GM18909 (cell line): ENCODE measurements at regions not wholly inside any gene's neighbourhood (a gene's known extent, or its start where the extent isn't known, plus 50 kb on each side); places are given as distances from the start of the nearest gene placed in this dataset.
"Not testable (repeated sequence)": the region's sequence is repeated elsewhere in the genome, so short reads cannot be mapped to it uniquely, and the experiment has no call there.

ENCODE experiments used
- ATAC-seq: cut with Tn5 transposase; IDR thresholded peaks from one replicate; pipeline ENCODE4 v1.9.1; 2021; ENCODE audit warnings: mild to moderate bottlenecking; ENCODE audit not compliant: unreplicated experiment, poor library complexity

DNA sequence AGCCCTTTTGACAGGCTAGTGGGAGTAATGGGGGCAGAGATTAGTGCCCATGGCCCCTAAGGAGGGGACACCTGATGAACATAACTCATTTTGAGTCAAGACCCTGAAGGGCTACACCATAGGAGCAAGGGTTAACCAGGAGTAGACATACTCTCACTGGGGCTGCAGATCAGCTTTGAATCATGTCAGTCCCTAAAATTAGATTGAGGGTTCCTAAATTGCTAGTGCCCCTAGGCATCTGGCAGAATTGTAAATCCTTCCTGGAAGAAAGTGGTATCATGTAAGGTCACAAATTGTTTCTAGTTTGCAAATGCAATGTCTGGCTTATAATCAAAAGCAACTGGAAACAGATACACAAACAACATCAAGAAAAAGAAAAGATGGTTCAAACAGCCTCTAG is 52.1 kb upstream of the LRRC37A2 start:
- ATAC-seq = not testable (repeated sequence)

DNA sequence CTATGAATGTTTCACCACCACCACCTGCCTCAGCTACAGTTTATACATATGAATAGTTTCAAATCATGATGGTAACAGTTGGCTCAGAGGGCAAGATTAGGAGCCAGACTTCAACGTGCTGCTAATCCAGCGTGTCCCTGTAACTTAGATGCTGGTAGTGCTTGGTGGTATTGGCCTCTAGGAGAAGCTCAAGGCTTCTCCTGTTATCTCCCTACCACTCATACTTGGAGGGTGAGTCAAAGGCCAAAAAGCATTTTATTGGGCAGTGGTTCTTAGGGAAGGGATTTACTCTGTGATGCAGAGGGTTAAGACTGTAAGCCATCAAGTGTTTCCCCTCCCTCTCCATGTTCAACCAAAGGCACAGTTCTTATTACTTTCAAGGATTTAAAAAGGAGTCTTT is 57.2 kb upstream of the LRRC37A2 start:
- ATAC-seq = not testable (repeated sequence)

DNA sequence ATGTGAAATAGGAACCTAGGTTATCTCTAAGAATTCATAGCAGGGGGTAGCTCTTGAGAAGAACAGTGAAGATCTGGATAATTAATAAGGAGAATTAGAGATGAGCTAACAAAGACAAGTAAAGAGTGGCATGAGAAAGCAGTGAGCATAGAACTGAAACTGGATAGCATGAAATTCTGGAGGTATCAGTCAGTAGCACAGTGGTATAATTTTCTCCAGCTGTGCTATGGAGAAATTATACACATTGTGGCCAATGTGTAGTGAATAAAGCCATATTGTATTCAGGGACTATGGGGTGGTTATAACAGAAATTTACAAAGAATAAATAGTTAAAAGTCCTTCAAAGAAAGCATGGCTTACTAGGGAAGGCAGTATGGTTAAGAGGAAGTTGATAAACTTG is 57.7 kb upstream of the LRRC37A2 start:
- not testable (repeated sequence) for ATAC-seq

DNA sequence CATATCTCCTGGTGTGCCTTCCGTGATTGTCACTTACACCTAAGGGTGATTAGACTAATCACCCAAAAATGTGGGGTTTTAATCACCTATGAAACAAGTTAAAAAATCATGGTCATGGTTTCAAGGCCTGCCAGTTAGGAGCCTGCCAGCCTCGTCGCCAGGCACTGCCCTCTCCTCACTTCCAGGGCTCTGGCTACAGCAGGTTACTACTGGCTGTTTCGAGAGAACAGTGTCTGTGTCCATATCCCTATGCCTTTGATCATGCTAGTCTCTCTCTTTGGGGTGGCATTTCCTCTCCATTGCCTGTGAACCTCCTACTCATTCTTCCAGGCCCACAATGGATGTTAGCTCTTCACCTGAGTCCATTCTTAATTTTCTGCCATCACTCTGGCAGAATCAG is 59.2 kb upstream of the LRRC37A2 start:
- not testable (repeated sequence) for ATAC-seq

DNA sequence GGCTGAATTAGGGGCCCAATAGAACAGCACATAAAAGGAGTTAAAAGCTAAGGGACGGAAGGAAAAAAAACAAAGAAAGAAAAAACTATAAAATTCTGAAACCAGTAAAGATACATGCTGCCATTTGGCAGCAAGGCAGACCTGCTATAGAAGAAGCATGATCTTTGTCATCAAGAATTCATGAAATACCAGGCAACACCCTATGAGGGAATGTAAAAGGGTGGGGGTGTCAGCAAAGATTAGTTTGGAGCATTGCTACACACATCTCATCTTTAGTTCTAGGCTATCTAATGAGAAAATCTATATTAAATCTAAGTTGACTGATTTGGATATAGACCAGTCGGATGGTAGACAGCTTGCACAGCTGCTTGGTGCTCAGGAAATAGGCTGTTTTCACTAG is 66.4 kb upstream of the LRRC37A2 start:
- not testable (repeated sequence) for ATAC-seq

DNA sequence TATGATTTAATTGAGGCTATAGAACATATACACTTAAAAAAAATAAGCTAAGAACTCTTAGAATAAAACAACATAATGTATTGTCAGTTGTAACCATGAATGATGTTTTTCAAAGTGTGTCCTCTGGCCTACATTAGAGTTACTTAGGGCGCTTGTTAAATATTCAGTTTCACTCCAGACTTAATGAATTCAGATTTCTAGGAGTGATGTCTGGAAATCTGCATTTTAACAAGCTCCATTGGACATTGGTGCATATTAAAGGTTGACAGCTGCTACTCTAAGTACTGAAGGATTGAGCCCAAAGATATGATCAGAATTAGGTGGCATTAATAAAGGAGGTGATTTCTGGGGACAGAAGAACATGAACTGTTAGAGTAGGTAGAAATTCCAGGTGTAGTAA is 66.9 kb upstream of the LRRC37A2 start:
- ATAC-seq = not testable (repeated sequence)

DNA sequence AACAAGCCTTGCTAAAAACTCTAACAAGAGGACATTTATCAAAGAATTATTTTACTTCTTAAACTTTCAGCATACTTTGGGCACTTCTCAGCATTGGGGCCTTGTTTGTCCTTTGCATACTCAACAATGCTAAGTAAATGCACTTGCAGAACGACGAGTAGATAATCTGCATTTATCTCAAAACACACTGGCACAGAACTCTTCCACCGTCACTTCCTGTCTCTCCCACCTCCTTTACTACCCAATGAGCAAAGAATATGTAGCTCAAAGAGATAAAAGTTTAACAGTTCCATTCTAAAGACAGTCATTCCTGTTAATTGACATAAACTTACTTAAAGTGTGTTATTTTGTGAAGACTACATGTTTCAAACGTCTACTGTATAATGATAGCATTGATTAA is 70.1 kb upstream of the LRRC37A2 start:
- not testable (repeated sequence) for ATAC-seq

DNA sequence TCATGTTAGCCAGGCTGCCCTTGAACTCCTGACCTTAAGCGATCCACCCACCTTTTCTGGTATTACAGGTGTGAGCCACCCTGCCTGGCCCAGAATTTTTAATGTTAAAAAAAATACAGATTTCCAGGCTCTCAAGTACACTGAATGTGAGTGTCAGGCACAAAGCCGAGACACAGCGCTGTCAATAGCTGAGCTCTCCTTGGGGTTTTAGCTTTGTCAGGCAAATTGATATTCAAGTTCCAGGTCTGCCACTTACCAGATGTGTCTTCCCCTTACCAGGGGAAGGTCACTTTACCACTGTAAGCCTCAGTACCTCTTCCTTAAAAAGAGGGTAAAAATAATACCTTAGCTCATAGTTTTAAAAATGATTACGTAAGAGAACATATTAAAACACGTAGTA is 71.6 kb upstream of the LRRC37A2 start:
- not testable (repeated sequence) for ATAC-seq

DNA sequence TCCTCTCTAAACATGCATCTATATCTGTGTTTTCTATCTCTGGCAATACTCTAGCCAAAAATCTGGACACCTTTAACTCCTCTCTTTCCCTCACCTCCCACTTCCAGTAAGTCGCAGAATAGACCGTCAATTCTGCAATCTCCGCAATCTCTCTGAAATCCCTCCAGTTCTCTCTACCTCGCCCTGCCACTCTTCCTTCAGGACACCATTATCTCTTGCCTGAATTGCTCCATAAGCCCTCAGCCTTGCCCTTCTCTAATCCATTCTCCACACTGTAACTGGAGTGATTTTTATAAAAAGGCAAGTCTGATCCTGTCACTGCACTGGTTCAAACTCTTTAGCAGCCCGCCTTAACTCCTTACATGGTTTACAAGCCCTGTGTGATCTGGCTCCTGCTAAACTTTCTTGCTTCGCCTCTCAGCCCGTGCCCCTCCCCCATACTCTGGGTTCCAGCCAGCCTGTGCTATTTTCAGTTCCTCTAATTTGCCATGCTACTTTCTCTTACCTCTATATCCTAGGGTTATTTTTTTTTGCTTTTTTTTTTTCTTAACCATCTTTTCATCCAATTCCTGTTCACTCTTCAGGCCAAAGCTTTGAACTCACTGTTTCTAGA is 73.0 kb upstream of the ARL17B start:
- peak; percentile 63 for ATAC-seq

DNA sequence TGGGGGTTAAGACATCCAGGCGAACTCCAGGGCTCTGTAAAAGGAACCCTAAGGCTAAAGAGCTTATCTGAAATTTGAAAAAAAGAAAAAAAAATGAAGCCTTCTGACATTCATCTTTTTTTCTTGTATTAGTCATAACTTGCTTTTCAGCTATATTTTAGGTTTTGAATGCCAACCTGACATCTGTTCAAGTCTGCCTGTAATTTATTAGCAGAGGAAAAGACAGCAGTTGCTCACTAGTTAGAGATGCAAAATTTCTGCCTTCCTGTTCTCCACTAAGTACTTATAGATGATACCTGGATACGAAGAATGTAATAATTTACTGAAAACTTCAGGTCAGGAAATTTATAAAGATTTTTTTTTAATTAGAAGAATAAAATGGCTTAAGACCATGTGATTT is 68.7 kb upstream of the ARL17B start:
- not testable (repeated sequence) for ATAC-seq

DNA sequence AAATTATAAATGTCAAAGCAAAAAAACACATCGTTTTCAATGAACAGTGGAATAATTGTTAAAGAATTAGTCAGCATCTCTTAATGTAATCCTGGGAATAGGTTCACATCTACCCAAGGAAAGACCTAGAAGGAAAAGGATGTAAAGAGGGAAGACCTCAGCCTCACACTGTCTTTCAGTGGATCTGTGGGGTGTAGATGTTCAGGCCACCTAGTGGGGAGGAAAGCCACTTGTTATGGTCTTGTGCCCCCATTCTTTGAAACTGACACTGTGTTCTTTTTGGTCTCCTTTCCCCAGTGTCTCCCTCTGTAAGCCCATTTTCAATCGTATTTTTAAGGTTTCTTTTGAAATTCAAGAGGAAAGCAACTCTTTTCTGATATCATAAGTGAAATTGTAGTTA is 68.1 kb upstream of the ARL17B start:
- not testable (repeated sequence) for ATAC-seq

DNA sequence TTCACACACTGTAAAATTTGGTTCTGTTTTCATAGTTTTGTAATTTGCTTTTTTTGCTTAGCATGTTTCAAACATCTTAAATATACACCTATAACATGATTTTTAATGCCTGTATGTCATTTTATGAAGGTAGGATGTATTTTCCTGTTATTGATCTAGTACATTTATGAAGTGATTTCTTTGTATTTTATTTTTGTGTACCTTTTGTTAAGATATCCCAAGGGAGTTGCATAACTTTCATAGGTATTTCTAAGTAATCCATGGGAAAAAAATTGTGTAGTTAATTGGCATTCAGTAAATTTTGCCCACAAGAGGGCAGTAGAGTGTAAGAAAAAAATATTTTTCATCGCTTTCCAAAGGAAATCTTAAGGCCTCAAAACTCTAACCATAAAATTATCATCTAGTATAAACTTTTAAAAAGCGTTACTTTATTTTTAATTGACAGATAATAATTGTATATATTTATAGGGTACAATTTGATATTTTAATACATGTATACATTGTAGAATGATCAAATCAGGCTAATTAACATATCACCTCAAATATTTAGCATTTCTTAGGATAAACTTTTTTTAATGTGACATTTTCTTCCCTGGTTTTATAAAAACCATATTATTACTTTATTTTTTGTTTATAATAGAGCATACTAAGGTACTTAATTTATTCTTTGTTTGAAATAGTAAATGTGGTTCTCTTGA is 62.8 kb upstream of the ARL17B start:
- not testable (repeated sequence) for ATAC-seq

DNA sequence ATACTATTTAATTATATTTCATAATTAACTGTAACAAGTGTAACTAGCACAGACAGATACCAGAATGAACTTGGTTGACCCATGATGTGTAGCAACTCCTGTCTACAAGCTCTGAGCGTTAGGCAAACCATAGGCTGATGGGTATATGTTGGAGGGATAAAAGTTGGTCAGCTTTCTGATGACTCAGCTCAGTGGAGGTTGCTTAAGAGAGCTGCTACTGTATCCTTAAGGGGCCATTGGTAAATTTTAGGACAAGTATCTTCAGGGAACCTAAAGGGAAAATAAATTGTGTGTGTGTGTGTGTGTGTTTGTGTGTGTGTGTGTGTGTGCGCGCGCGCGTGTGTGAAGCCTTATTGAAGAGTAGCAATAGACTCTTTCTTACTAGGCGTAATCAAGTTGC is 56.3 kb upstream of the ARL17B start:
- not testable (repeated sequence) for ATAC-seq

DNA sequence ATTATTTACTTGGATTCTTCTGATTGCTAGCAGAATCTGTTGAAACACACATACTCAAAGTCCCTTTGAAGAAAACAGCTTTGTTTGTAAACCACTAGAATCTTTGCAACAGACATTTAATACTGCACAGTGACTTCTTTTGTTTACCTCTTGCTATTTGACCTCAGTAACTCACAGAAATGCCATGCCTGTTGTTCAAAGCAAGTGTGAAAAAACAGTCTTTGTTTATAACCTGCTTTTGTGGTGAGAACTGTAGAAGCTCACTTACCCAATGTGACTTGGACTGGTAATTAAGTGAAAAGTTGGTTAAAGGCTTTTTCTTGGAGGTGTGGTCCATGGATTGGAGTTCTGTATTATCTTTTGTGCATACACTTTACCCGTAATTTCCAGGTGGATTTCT is 55.7 kb upstream of the ARL17B start:
- ATAC-seq = not testable (repeated sequence)

DNA sequence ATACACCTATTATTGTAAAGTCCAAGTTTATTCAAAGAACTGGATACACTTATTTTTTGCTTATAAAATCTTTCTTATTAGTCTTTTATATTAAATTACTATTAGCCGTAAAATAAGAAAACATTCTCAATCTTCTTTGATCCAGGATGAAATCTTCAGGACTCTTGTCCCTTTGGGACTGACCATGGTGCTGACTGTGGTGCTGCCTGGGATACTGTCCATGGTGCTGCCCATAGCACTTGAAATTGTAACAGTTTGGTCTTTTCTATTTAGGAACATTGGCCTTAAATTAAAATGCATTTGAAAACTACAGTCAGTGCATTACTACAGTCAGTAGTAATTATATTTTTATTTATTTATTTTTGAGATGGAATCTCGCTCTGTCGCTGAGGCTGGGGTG is 53.0 kb upstream of the ARL17B start:
- not testable (repeated sequence) for ATAC-seq

DNA sequence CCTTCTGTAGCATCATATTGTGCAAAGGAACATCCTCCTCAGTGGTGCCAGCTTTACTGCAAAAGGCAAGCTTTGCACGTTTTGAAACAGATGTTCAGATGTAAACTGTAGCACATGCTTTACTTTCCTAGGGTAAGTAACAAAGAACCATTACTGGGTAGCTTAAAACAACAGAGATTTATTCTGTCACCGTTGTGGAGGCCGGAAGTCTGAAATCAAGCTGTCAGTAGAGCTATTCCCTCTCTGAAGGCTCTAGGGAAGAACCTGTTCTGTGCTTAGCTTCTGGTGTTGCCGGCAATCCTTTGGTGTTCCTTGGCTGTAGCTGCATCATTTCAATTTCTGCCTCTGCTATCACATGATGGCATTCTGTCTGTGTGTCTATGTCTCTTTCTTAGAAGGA is 50.6 kb upstream of the ARL17B start:
- not testable (repeated sequence) for ATAC-seq

DNA sequence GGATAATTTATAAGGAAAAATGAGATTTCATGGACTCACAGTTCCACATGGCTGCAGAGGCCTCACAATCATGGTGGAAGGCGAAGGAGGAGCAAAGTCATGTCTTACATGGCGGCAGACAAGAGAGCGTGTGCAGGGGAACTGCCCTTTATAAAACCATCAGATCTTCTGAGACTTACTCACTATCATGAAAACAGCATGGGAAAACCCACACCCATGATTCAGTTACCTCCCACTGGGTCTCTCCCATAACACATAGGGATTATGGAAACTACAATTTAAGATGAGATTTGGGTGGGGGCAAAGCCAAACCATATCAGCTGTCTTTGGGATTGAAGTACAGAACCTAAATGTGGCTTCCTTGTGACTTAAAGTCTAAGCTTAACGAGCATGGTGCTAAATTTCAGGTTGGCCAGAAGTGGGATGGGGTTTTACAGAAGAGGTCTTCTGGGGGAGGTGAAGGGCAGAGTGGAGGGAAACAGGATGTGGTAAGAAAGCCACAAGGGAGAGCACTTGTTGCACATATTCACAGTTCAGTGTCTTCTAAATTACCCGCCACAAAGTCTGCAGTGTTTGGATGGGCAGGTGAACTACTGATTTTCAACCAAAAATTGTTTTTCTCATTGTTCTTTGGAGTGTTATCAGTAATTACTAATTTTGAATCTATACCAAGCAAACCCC is 49.7 kb upstream of the ARL17B start:
- ATAC-seq = not testable (repeated sequence)
